GM12872 (cell line): ENCODE measurements at regions not wholly inside any gene's neighbourhood (a gene's known extent, or its start where the extent isn't known, plus 50 kb on each side); places are given as distances from the start of the nearest gene placed in this dataset.

Experiments used
- CTCF ChIP-seq: IDR thresholded peaks from 3 replicates; pipeline ENCODE4 v1.5.1; 2011; ENCODE audit warnings: low read depth, mild to moderate bottlenecking, low read length, moderate library complexity; ENCODE audit not compliant: insufficient read depth

- no peak for TF ChIP-seq CTCF
Observed at GRCh38 chr2:181197140-181197760, 216.8 kb downstream of the UBE2E3 start.

- no peak for TF ChIP-seq CTCF
Observed at GRCh38 chr2:181198183-181198864, 217.9 kb downstream of the UBE2E3 start.

GRCh38 chr2:181203412-181203811 lies 223.0 kb downstream of the UBE2E3 start:
- TF ChIP-seq CTCF: no peak

- no peak for TF ChIP-seq CTCF
Observed at GRCh38 chr2:181203916-181204315, 223.5 kb downstream of the UBE2E3 start.

- no peak for TF ChIP-seq CTCF
Observed at GRCh38 chr2:181218401-181218821, 238.0 kb downstream of the UBE2E3 start.

- no peak for TF ChIP-seq CTCF
Observed at GRCh38 chr2:181223234-181223633, 234.0 kb upstream of the ITGA4 start.

DNA sequence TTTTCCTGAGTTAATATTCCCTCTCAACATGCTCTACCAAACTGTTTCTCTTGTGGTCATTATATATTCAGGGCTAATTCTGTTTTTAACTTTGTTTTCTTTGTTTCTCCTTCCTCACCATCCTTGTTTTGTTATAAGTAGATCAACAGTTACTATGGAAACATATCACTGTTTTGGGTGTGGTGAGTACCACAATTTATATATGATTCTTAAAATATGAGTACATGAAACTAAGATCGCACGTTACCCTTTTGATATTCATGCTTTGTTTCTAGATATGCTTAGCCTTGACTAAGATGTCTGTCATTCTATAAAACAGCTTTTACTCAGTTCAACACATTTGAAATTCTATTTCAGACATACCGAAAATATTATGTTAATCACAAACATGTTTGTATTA lies 232.3 kb upstream of the ITGA4 start:
- no peak for TF ChIP-seq CTCF
